H9 (cell line): ENCODE measurements at regions not wholly inside any gene's neighbourhood (a gene's known extent, or its start where the extent isn't known, plus 50 kb on each side); places are given as distances from the start of the nearest gene placed in this dataset.

Source experiments
- DNase-seq: peaks from one replicate; pipeline ENCODE4 v3.0.0-alpha.2; 2017
- H2AFZ ChIP-seq: one replicate; pipeline ENCODE4 v1.6.1; 2013; ENCODE audit warnings: mild to moderate bottlenecking, low read length, control low read depth, moderate library complexity
- H2AK5ac ChIP-seq: 2 replicates; pipeline ENCODE4 v1.6.1; 2013; ENCODE audit warnings: low read length, control low read depth, mixed read lengths; ENCODE audit not compliant: insufficient read length
- H2BK120ac ChIP-seq: one replicate; pipeline ENCODE4 v1.6.1; 2013; ENCODE audit warnings: low read depth, mild to moderate bottlenecking, low read length, control low read depth, inconsistent platforms; ENCODE audit not compliant: poor library complexity, severe bottlenecking
- H2BK12ac ChIP-seq: 2 replicates; pipeline ENCODE4 v1.6.1; 2013; ENCODE audit warnings: low read length, control low read depth, mixed read lengths, low read depth; ENCODE audit not compliant: insufficient read length
- H2BK15ac ChIP-seq: 2 replicates; pipeline ENCODE4 v1.6.1; 2013; ENCODE audit warnings: low read depth, low read length, control low read depth
- H2BK20ac ChIP-seq: one replicate; pipeline ENCODE4 v1.6.1; 2013; ENCODE audit warnings: low read depth, mild to moderate bottlenecking, low read length, control low read depth, inconsistent platforms; ENCODE audit not compliant: poor library complexity, severe bottlenecking
- H2BK5ac ChIP-seq: 2 replicates; pipeline ENCODE4 v1.6.1; 2013; ENCODE audit warnings: low read length, control low read depth, mixed read lengths; ENCODE audit not compliant: insufficient read length
- H3K14ac ChIP-seq: 2 replicates; pipeline ENCODE4 v1.6.1; 2013; ENCODE audit warnings: low read length, control low read depth; ENCODE audit not compliant: insufficient read depth
- H3K18ac ChIP-seq: 2 replicates; pipeline ENCODE4 v1.6.1; 2013; ENCODE audit warnings: low read depth, mild to moderate bottlenecking, mixed read lengths, low read length, control low read depth; ENCODE audit not compliant: insufficient read length
- H3K23ac ChIP-seq: 2 replicates; pipeline ENCODE4 v1.6.1; 2013; ENCODE audit warnings: low read length, control low read depth, mixed read lengths, low read depth; ENCODE audit not compliant: insufficient read length
- H3K23me2 ChIP-seq: 2 replicates; pipeline ENCODE4 v1.6.1; 2013; ENCODE audit warnings: low read depth, mild to moderate bottlenecking, mixed read lengths, low read length, control low read depth; ENCODE audit not compliant: insufficient read length, poor library complexity, severe bottlenecking
- H3K27ac ChIP-seq: 2 replicates; pipeline ENCODE4 v1.5.1; 2013; ENCODE audit warnings: low read length, control low read depth, mixed read lengths, low read depth; ENCODE audit not compliant: insufficient read length
- H3K27me3 ChIP-seq: 2 replicates; pipeline ENCODE4 v1.6.1; 2013; ENCODE audit warnings: low read length, control low read depth, inconsistent platforms; ENCODE audit not compliant: insufficient read depth
- H3K4ac ChIP-seq: 2 replicates; pipeline ENCODE4 v1.6.1; 2013; ENCODE audit warnings: low read depth, mild to moderate bottlenecking, control low read depth, inconsistent platforms, low read length, moderate library complexity
- H3K4me1 ChIP-seq: 2 replicates; pipeline ENCODE4 v1.6.1; 2013; ENCODE audit warnings: low read length, control low read depth, inconsistent platforms; ENCODE audit not compliant: insufficient read depth
- H3K4me2 ChIP-seq: 2 replicates; pipeline ENCODE4 v1.6.1; 2013; ENCODE audit warnings: low read length, control low read depth, mixed read lengths; ENCODE audit not compliant: insufficient read length, insufficient read depth
- H3K56ac ChIP-seq: 2 replicates; pipeline ENCODE4 v1.6.1; 2013; ENCODE audit warnings: low read depth, mild to moderate bottlenecking, mixed read lengths, low read length, control low read depth; ENCODE audit not compliant: insufficient read length
- H3K79me1 ChIP-seq: 2 replicates; pipeline ENCODE4 v1.6.1; 2013; ENCODE audit warnings: low read depth, mild to moderate bottlenecking, moderate library complexity, low read length, control low read depth, inconsistent platforms; ENCODE audit not compliant: insufficient read depth, poor library complexity, severe bottlenecking
- H3K79me2 ChIP-seq: 2 replicates; pipeline ENCODE4 v1.6.1; 2013; ENCODE audit warnings: low read length, control low read depth, inconsistent platforms; ENCODE audit not compliant: insufficient read depth
- H3K9ac ChIP-seq: 2 replicates; pipeline ENCODE4 v1.6.1; 2013; ENCODE audit warnings: low read length, control low read depth, mixed read lengths; ENCODE audit not compliant: insufficient read length; ENCODE audit errors: extremely low read depth
- H3K9me3 ChIP-seq: one replicate; pipeline ENCODE4 v1.6.1; 2013; ENCODE audit warnings: low read depth, low read length, inconsistent platforms; ENCODE audit not compliant: control insufficient read depth
- H3T11ph ChIP-seq: one replicate; pipeline ENCODE4 v1.6.1; 2013; ENCODE audit warnings: mild to moderate bottlenecking, low read length, control low read depth, inconsistent platforms
- H4K20me1 ChIP-seq: one replicate; pipeline ENCODE4 v1.6.1; 2013; ENCODE audit not compliant: control insufficient read depth, insufficient read length, insufficient read depth
- H4K5ac ChIP-seq: 2 replicates; pipeline ENCODE4 v1.6.1; 2013; ENCODE audit warnings: low read depth, mild to moderate bottlenecking, mixed read lengths, low read length, control low read depth; ENCODE audit not compliant: insufficient read length
- H4K8ac ChIP-seq: replicated peaks from 2 replicates; pipeline ENCODE4 v1.6.1; 2013; ENCODE audit warnings: low read length, control low read depth, mixed read lengths, low read depth; ENCODE audit not compliant: insufficient read length
- H4K91ac ChIP-seq: 2 replicates; pipeline ENCODE4 v1.6.1; 2013; ENCODE audit warnings: low read depth, mild to moderate bottlenecking, moderate library complexity, mixed read lengths, low read length, control low read depth; ENCODE audit not compliant: insufficient read length
- H3K27ac Mint-ChIP-seq, 3 experiments: 2 replicates in 2 of 3; 3 replicates in 1 of 3; pipeline ENCODE4 v1.8.0; 2020 to 2021; ENCODE audit warnings: mixed read lengths in 3 of 3, mild to moderate bottlenecking in 1 of 3, moderate library complexity in 1 of 3
- H3K27me3 Mint-ChIP-seq: 2 replicates; pipeline ENCODE4 v1.8.0; 2021; ENCODE audit warnings: low read depth, mild to moderate bottlenecking, moderate library complexity, mixed read lengths
- H3K36me3 Mint-ChIP-seq, 3 experiments: 2 replicates in 2 of 3; 3 replicates in 1 of 3; pipeline ENCODE4 v1.8.0; 2020 to 2021; ENCODE audit warnings: low read depth in 3 of 3, mixed read lengths in 3 of 3; ENCODE audit not compliant: insufficient read depth in 1 of 3
- H3K4me1 Mint-ChIP-seq, 2 experiments: 2 replicates each; pipeline ENCODE4 v1.8.0; 2020; ENCODE audit warnings: mixed read lengths in 2 of 2
- H3K4me3 Mint-ChIP-seq, 2 experiments: 2 replicates in 1 of 2; 3 replicates in 1 of 2; pipeline ENCODE4 v1.8.0; 2020 to 2021; ENCODE audit warnings: mild to moderate bottlenecking in 2 of 2, mixed read lengths in 2 of 2, moderate library complexity in 1 of 2
- H3K9me3 Mint-ChIP-seq, 2 experiments: 2 replicates in 1 of 2; 3 replicates in 1 of 2; pipeline ENCODE4 v1.8.0; 2020; ENCODE audit warnings: mild to moderate bottlenecking in 2 of 2, mixed read lengths in 2 of 2, moderate library complexity in 1 of 2
- WGBS: extraction: QIAGEN DNeasy Blood & Tissue Kit; methylation state at CpG from one replicate; pipeline ENCODE4 v1.1.7; 2013; ENCODE audit warnings: missing lambda C conversion rate, low lambda C conversion rate, mixed read lengths; ENCODE audit not compliant: insufficient read length; ENCODE audit errors: extremely low coverage; 5-methylcytosine and 5-hydroxymethylcytosine counted together
- TF ChIP-seq, protein P1 (sequence below): fragments of 200-600 bp; sonication (generic); conservative IDR thresholded peaks from 3 replicates; pipeline ENCODE4 v1.8.0; 2021; ENCODE audit warnings: antibody characterized with exemption, mild to moderate bottlenecking

DNA sequence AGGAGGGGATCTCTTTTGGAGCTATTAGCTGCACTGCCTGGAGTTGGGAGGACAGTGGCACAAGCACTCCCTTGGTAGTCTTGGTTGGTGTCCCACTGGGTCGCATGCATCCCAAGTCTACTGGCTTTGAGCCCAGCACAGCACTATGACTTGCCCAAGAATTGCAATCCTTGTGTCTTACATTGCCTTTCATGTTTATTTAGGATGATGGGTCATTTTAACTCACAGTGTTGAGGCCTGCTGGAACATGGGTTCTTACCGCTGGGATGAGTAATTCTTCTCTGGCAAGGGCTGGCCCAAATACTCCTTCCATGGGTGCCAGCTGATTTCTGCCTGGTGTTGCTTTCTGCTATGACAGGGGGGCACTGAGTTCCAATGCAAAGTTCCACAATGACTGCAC is 185.5 kb downstream of the TEX13C start:
- no peak overlapping the region for H3K27ac ChIP-seq
- H3T11ph ChIP-seq: no peak overlapping the region
- Mint-ChIP-seq H3K27me3 (no peaks in the 10 kb centered on the region), H3K36me3 (peaks cover 0 to 2% (median 0%) of the 10 kb centered on the region in 3 experiments; a peak in 2 of 7 replicates), H3K27ac (no peak overlapping the region), H3K4me3 (no peak overlapping the region), H3K4me1 (no peaks in the 10 kb centered on the region), H3K9me3 (peaks cover 9 to 17% of the 10 kb centered on the region in 2 experiments; a peak in 4 of 5 replicates)
- no peak overlapping the region for H2BK5ac ChIP-seq
- H3K4me1 ChIP-seq: no peaks in the 10 kb centered on the region
- H3K9ac ChIP-seq: no peak overlapping the region
- no peak overlapping the region for H3K4me2 ChIP-seq
- DNase-seq: no peak
- H3K4ac ChIP-seq: no peak overlapping the region
- no peak overlapping the region for H2AFZ ChIP-seq
- no peak overlapping the region for H2BK15ac ChIP-seq
- H2BK20ac ChIP-seq: no peak overlapping the region
- no peaks in the 10 kb centered on the region for H4K20me1 ChIP-seq
- no peak overlapping the region for H2AK5ac ChIP-seq
- H3K56ac ChIP-seq: no peak overlapping the region
- no peaks in the 10 kb centered on the region for H3K79me1 ChIP-seq
- no peaks in the 10 kb centered on the region for H3K9me3 ChIP-seq
- H2BK12ac ChIP-seq: no peak overlapping the region
- H3K23me2 ChIP-seq: no peaks in the 10 kb centered on the region
- no peak overlapping the region for H4K8ac ChIP-seq
- no peak overlapping the region for H4K91ac ChIP-seq
- no peak overlapping the region for H2BK120ac ChIP-seq
- no peak overlapping the region for H3K14ac ChIP-seq
- H4K5ac ChIP-seq: no peak overlapping the region
- no CpG with 5 or more reads among the region's 2 CpGs for WGBS
- H3K23ac ChIP-seq: no peak overlapping the region
- no peaks in the 10 kb centered on the region for H3K27me3 ChIP-seq
- no peak overlapping the region for H3K18ac ChIP-seq
- H3K79me2 ChIP-seq: no peaks in the 10 kb centered on the region
- TF ChIP-seq, protein P1, sequence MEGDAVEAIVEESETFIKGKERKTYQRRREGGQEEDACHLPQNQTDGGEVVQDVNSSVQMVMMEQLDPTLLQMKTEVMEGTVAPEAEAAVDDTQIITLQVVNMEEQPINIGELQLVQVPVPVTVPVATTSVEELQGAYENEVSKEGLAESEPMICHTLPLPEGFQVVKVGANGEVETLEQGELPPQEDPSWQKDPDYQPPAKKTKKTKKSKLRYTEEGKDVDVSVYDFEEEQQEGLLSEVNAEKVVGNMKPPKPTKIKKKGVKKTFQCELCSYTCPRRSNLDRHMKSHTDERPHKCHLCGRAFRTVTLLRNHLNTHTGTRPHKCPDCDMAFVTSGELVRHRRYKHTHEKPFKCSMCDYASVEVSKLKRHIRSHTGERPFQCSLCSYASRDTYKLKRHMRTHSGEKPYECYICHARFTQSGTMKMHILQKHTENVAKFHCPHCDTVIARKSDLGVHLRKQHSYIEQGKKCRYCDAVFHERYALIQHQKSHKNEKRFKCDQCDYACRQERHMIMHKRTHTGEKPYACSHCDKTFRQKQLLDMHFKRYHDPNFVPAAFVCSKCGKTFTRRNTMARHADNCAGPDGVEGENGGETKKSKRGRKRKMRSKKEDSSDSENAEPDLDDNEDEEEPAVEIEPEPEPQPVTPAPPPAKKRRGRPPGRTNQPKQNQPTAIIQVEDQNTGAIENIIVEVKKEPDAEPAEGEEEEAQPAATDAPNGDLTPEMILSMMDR: no peak
